Epithelial cell of proximal tubule (primary cell): ENCODE measurements at regions not wholly inside any gene's neighbourhood (a gene's known extent, or its start where the extent isn't known, plus 50 kb on each side); places are given as distances from the start of the nearest gene placed in this dataset.

Experiments
- DNase-seq: peaks from one replicate; pipeline ENCODE4 v3.0.0-alpha.2; 2011; ENCODE audit warnings: low read depth
- H3K4me3 ChIP-seq: 2 replicates; pipeline ENCODE4 v1.5.1; 2011; ENCODE audit warnings: low read depth, mild to moderate bottlenecking, low read length
- CTCF ChIP-seq: conservative IDR thresholded peaks from 2 replicates; pipeline ENCODE4 v1.5.1; 2012; ENCODE audit warnings: low read depth, mild to moderate bottlenecking, low read length

GRCh38 chr7:35386816-35387706, 133.2 kb upstream of the TBX20 start:
- no peak overlapping the region for H3K4me3 ChIP-seq
- no peak for TF ChIP-seq CTCF
- DNase-seq = no peak

- H3K4me3 ChIP-seq = no peak overlapping the region
- DNase-seq = no peak
- TF ChIP-seq CTCF = no peak
These were observed 132.3 kb upstream of the TBX20 start for GRCh38 chr7:35386082-35386815.

- no peak overlapping the region for H3K4me3 ChIP-seq
- DNase-seq = no peak
- TF ChIP-seq CTCF = no peak
These were observed 131.1 kb upstream of the TBX20 start for GRCh38 chr7:35384761-35385700.

- no peak for TF ChIP-seq CTCF
- H3K4me3 ChIP-seq = no peak overlapping the region
- no peak for DNase-seq
These were observed 126.9 kb upstream of the TBX20 start for GRCh38 chr7:35380739-35381224.

GRCh38 chr7:35379481-35379880, 125.6 kb upstream of the TBX20 start:
- DNase-seq = no peak
- no peak for TF ChIP-seq CTCF
- H3K4me3 ChIP-seq = no peak overlapping the region

GRCh38 chr7:35375516-35375915, 121.6 kb upstream of the TBX20 start:
- no peak overlapping the region for H3K4me3 ChIP-seq
- no peak for TF ChIP-seq CTCF
- DNase-seq = no peak
